IPS DF 4.7 (cell line): ENCODE measurements at regions not wholly inside any gene's neighbourhood (a gene's known extent, or its start where the extent isn't known, plus 50 kb on each side); places are given as distances from the start of the nearest gene placed in this dataset.
"Not testable (repeated sequence)": the region's sequence is repeated elsewhere in the genome, so short reads cannot be mapped to it uniquely, and the experiment has no call there.

Experiments
- DNase-seq: peaks from one replicate; pipeline ENCODE4 v3.0.0-alpha.2; 2013; ENCODE audit warnings: low spot score; ENCODE audit errors: extremely low read depth

DNA sequence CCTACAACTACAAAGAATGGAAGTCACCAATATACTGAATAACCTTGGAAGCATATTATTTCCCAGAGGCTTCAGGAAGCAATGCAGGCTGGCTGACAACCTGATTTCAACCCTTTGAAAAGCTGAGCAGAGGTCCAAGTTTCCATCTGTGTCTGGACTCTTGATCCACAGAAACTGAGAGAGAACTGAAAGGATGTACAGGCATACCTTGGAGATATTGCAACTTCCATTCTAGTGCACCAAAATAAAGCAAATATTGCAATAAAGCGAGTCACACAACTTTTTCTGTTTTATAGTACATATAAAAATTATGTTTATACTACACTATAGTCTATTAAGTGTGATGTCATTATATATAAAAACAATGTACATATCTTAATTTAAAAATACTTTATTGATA, 85.3 kb downstream of the TYW3 start:
- DNase-seq = no peak

- DNase-seq = no peak
Measured at GRCh38 chr1:74818661-74819456, 85.9 kb downstream of the TYW3 start.

DNA sequence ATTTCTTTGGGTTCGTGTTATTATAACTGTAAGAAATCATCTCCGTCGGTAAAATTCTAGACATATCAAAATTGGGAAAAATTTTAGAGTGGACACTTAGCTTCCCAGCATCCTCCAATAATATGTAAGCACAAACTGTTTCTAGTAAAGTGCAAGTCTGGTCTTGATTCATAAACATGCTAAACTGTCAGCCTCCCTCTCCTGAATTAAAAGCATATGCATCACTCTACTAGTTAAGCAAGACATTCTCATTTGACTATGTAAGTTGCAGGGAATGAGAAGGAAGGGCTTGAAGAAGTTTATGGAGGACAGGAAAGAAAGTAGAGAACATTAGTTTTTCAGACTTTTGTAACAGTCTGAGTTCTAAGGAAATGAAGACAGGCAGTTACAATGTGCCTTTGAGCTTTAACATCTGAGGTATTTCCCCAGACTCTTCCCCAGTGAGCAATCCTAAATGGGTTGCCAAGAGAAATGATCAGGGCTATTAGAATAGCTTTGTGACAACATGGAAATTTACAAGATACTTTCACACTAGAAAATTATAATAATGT, 90.0 kb downstream of the TYW3 start:
- no peak for DNase-seq

GRCh38 chr1:74824497-74825107, 91.7 kb downstream of the TYW3 start:
- no peak for DNase-seq

DNA sequence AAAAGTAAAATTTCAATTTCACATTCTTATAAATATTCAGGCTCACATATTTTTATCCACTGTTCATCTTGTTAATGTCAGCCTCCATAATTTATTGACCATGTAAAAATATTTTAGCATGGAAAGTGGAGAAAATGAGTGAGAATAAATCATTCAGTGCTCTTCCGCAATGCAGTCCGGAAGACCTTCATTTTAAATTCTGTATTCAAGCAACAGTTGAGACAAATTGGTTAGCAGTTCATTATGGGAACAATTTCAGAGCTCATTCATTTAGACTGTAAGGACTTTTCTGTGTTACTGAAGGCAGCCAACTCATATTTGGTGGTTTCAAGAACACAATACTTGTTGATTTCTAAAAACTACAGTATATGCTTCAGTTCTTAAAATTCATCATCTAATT, 97.8 kb downstream of the TYW3 start:
- no peak for DNase-seq

- DNase-seq = no peak
Measured at GRCh38 chr1:74834261-74834660, 101.3 kb downstream of the TYW3 start.

GRCh38 chr1:74835051-74835450, 102.1 kb downstream of the TYW3 start:
- DNase-seq = no peak

GRCh38 chr1:74842726-74843125, 109.8 kb downstream of the TYW3 start:
- no peak for DNase-seq

- no peak for DNase-seq
Measured at GRCh38 chr1:74847715-74848114, 114.8 kb downstream of the TYW3 start.

GRCh38 chr1:74853756-74854155, 120.8 kb downstream of the TYW3 start:
- no peak for DNase-seq

GRCh38 chr1:74856174-74856573, 123.2 kb downstream of the TYW3 start:
- no peak for DNase-seq

DNA sequence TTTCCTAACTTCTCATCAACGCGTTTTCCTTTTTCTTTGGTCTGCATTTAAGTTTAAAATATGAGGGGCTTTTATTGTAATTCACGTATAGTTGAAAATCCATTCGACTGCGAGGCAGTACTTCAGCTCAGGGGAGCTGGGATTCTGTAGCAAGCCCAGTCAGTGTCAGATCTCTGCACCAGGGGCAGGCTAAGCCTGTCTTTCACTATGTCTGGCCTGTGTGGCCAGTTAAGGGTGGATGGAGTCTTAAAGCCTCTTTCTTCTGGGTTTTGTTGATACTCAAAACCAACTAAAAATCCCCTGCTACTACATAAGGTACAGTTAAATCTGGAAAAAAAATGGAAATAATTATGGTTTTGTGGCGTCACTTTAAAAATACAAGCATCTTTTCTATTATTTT, 124.7 kb downstream of the TYW3 start:
- DNase-seq = no peak

GRCh38 chr1:74858136-74858535, 125.2 kb downstream of the TYW3 start:
- DNase-seq = no peak

- DNase-seq = no peak
Measured at GRCh38 chr1:74861867-74862266, 128.9 kb downstream of the TYW3 start.

- DNase-seq = no peak
Measured at GRCh38 chr1:74869702-74870101, 136.8 kb downstream of the TYW3 start.

GRCh38 chr1:74877366-74877765, 144.4 kb downstream of the TYW3 start:
- not testable (repeated sequence) for DNase-seq

- DNase-seq = no peak
Measured at GRCh38 chr1:74895411-74895810, 162.5 kb downstream of the TYW3 start.

DNA sequence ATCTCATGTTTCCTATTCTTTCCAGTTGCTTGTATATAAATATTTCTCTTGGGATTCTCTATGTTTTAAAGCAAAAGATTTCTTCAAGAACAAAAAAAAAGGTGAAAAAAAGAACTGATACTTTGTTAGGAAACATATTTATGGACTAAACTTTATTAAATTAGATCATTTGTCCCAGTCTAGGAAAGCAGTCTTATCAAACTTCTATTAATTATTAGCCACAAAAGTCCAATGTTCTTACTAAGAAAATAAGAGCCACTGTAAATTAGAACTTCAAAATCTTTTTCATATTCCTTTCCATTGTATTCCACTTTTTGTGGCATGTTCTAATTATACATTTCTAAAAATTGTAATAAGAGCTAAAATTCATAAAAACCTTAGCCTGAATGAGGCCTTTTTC, 175.2 kb downstream of the TYW3 start:
- no peak for DNase-seq

GRCh38 chr1:74908797-74909196, 175.8 kb downstream of the TYW3 start:
- DNase-seq = no peak

DNA sequence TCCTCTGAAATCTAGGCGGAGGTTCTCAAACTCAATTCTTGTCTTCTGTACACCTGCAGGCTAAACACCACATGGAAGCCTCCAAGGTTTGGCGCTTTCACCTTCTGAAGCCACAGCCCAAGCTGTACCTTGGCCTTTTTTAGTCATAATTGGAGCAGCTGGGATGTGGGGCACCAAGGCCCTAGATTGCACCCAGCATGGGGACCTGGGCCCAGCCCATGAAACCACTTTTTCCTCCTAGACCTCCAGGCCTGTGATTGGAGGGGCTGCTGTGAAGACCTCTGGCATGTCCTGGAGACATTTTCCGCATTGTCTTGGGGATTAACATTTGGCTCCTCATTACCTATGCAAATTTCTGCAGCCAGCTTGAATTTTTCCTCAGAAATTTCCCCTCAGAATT, 181.0 kb downstream of the TYW3 start:
- no peak for DNase-seq

- no peak for DNase-seq
Measured at GRCh38 chr1:74933500-74933899, 200.5 kb downstream of the TYW3 start.

GRCh38 chr1:74935446-74935845, 198.7 kb upstream of the LHX8 start:
- no peak for DNase-seq

GRCh38 chr1:74937176-74937575, 197.0 kb upstream of the LHX8 start:
- no peak for DNase-seq
